ENCODE measurements at regions not wholly inside any gene's neighbourhood (a gene's known extent, or its start where the extent isn't known, plus 50 kb on each side); places are given as distances from the start of the nearest gene placed in this dataset.

- no peak overlapping the region for H2AFZ ChIP-seq (replicated peaks; ENCODE audit: low read length, poor library complexity)
- H3K9me3 ChIP-seq (ENCODE audit: control insufficient read depth, insufficient read depth, low read length), result peaks cover 22% of the 10 kb centered on the region
- no peaks in the 10 kb centered on the region for H3K9me1 ChIP-seq (ENCODE audit: insufficient read depth, low read length)
- no peak overlapping the region for H3K18ac ChIP-seq (ENCODE audit: low read depth, low read length)
- H4K8ac ChIP-seq (ENCODE audit: low read depth in 2 of 2, low read length in 2 of 2), result no peak overlapping the region
- H2BK20ac ChIP-seq (ENCODE audit: low read depth, low read length), result no peak overlapping the region
- DNase-seq (no peak), ATAC-seq (ENCODE audit: low read depth) (no peak)
- H3K14ac ChIP-seq (replicated peaks; ENCODE audit: low read depth, low read length), result no peak overlapping the region
- H3K27ac ChIP-seq (ENCODE audit: insufficient read depth, low read length), result no peak overlapping the region
- H4K91ac ChIP-seq (ENCODE audit: insufficient read depth, low read depth, low read length), result no peak overlapping the region
- no peak overlapping the region for H3K4ac ChIP-seq (ENCODE audit: low read depth, low read length)
- H3K79me1 ChIP-seq (ENCODE audit: low read depth in 1 of 2, low read length in 2 of 2), result no peaks in the 10 kb centered on the region
- dilution Hi-C loops (cut with HindIII; ENCODE audit: low sequenced_read_pairs, unreplicated experiment), result no loop called here
- in situ Hi-C loops (cut with MboI; ENCODE audit: low sequenced_read_pairs), result no loop called here
- no peak overlapping the region for H3K9ac ChIP-seq (ENCODE audit: low read depth, low read length)
- H2BK5ac ChIP-seq (ENCODE audit: low read depth, low read length, poor library complexity, severe bottlenecking), result no peak overlapping the region
- no peak overlapping the region for H3K56ac ChIP-seq (ENCODE audit: extremely low read depth, insufficient read depth, low read length)
- no peak overlapping the region for H2BK120ac ChIP-seq (ENCODE audit: low read depth, low read length)
- H2AK9ac ChIP-seq (replicated peaks; ENCODE audit: low read depth, low read length, poor library complexity), result no peak overlapping the region
- H2BK15ac ChIP-seq (ENCODE audit: low read depth, low read length), result no peak overlapping the region
- no peak for TF ChIP-seq POLR2A (IDR thresholded peaks at IDR 0.05; ENCODE audit: low read depth, low read length)
- no peak for TF ChIP-seq MAZ (IDR thresholded peaks at IDR 0.05; ENCODE audit: borderline replicate concordance, low read depth, low read length)
- no peak for TF ChIP-seq MXI1 (IDR thresholded peaks at IDR 0.05; ENCODE audit: borderline replicate concordance, low read depth, low read length)
- TF ChIP-seq CHD1 (IDR thresholded peaks at IDR 0.05; ENCODE audit: low read depth, low read length), result no peak
- no peak for TF ChIP-seq BHLHE40 (IDR thresholded peaks at IDR 0.05; ENCODE audit: low read depth, low read length)
- TF ChIP-seq RAD21 (IDR thresholded peaks at IDR 0.05; ENCODE audit: low read length), result no peak
- no peak for TF ChIP-seq SMC3 (IDR thresholded peaks at IDR 0.05; ENCODE audit: low read depth, low read length)
- no peak for TF ChIP-seq ELK1 (IDR thresholded peaks at IDR 0.05; ENCODE audit: borderline replicate concordance, low read depth, low read length)
- no peak for TF ChIP-seq MAFK (IDR thresholded peaks at IDR 0.05; ENCODE audit: low read depth, low read length)
- no peak for TF ChIP-seq CEBPB (IDR thresholded peaks at IDR 0.05; ENCODE audit: low read depth, low read length)
- no peak for TF ChIP-seq NFE2L2 (IDR thresholded peaks at IDR 0.05; ENCODE audit: low read depth, low read length)
- TF ChIP-seq RCOR1 (IDR thresholded peaks at IDR 0.05; ENCODE audit: insufficient replicate concordance, low read length), result no peak
- TF ChIP-seq RFX5 (IDR thresholded peaks at IDR 0.05; ENCODE audit: low read depth, low read length), result no peak
- H3K27me3 ChIP-seq (ENCODE audit: control insufficient read depth, insufficient read depth, low read length), result no peaks in the 10 kb centered on the region
- H3K4me2 ChIP-seq (ENCODE audit: low read depth, low read length), result no peak overlapping the region
- no peaks in the 10 kb centered on the region for H3K36me3 ChIP-seq (ENCODE audit: control insufficient read depth, insufficient read depth, low read length)
- 63% methylated on average over 5 of the region's 11 CpGs; no CpG with 5 or more reads in 1 of the 2 experiments for WGBS, 2 experiments (ENCODE audit: extremely low coverage in 2 of 2, insufficient read length in 1 of 2)
- H3K4me3 ChIP-seq (ENCODE audit: insufficient read depth, low read depth, low read length), result no peak overlapping the region
- intact Hi-C loops (cut with micrococcal nuclease), result no loop called here
- no peak overlapping the region for H4K5ac ChIP-seq (ENCODE audit: low read depth, low read length)
- no peaks in the 10 kb centered on the region for H3K4me1 ChIP-seq (ENCODE audit: control insufficient read depth, insufficient read depth, low read length)
- no peak overlapping the region for H2AK5ac ChIP-seq (ENCODE audit: low read depth, low read length)
- no TSS peak for BruUV-seq (replicated peaks)
- H3K23ac ChIP-seq (ENCODE audit: low read depth, low read length), result no peak overlapping the region
- POLR2A ChIA-PET (ENCODE audit: unreplicated experiment), result no interaction called here
- no peaks in the 10 kb centered on the region for H4K20me1 ChIP-seq (ENCODE audit: insufficient read depth, low read length)
- CTCF ChIA-PET, result no interaction called here
Observed at GRCh38 chr10:124262234-124262865, 156.4 kb downstream of the OAT start.
